K562 (cell line): ENCODE measurements at regions not wholly inside any gene's neighbourhood (a gene's known extent, or its start where the extent isn't known, plus 50 kb on each side); places are given as distances from the start of the nearest gene placed in this dataset.

Experiments used
- ATAC-seq: fragments of 200-7000 bp; cut with Tn5 transposase; 3 replicates; pipeline ENCODE4 v1.9.1; 2020; ENCODE audit warnings: moderate library complexity
- BruUV-seq: library from RNA; stranded (reverse); fragments of 400-500 nt; replicated peaks from 2 replicates; lab custom pipeline; 2021; lab: Mats Ljungman, UMichigan
- CTCF ChIA-PET: fragments of 300-600 bp; formaldehyde crosslinking; extraction: SDS; loops from one replicate; lab custom pipeline; 2021; ENCODE audit warnings: low intra/inter-chr PET ratio; lab: Yijun Ruan, JAX
- POLR2A ChIA-PET: fragments of 300-600, 350-650 bp; sonication (Branson Sonifier 250); formaldehyde crosslinking; extraction: SDS; loops from one replicate; lab custom pipeline; 2021; ENCODE audit warnings: antibody characterized with exemption, inconsistent platforms; lab: Yijun Ruan, JAX
- DNase-seq, 4 experiments: peaks; one replicate each; pipeline versions ENCODE4 v3.0.0 to v3.0.0-alpha.2; 2011 to 2018; ENCODE audit warnings: low spot score in 3 of 4, mixed read lengths in 3 of 4; ENCODE audit errors: extremely low read depth in 1 of 4
- FAIRE-seq: peaks from 2 replicates; lab custom pipeline; 2011; peaks lifted over from hg19 to GRCh38; lab: Jason Lieb, UNC
- H2AFZ ChIP-seq: 2 replicates; pipeline ENCODE4 v1.6.0; 2011; ENCODE audit warnings: low read depth, low read length, control low read depth, inconsistent platforms
- H3K27ac ChIP-seq: fragments of 200-600 bp; 3 replicates; pipeline ENCODE4 v1.8.0; 2011; ENCODE audit warnings: low read depth, mild to moderate bottlenecking, control low read depth, inconsistent platforms, low read length, moderate library complexity, mixed read lengths; ENCODE audit errors: extremely low read depth
- H3K27me3 ChIP-seq, 2 experiments: fragments of 300-600 bp in 1 of 2; 2 replicates in 1 of 2; 3 replicates in 1 of 2; pipeline versions ENCODE4 v1.6.0 to v1.8.0; 2011; ENCODE audit warnings: inconsistent platforms in 2 of 2, low read length in 2 of 2, mild to moderate bottlenecking in 1 of 2, mixed read lengths in 1 of 2, moderate library complexity in 1 of 2; ENCODE audit not compliant: control insufficient read depth in 2 of 2, insufficient read depth in 2 of 2
- H3K36me3 ChIP-seq: fragments of 300-600 bp; 3 replicates; pipeline ENCODE4 v1.8.0; 2011; ENCODE audit warnings: mild to moderate bottlenecking, low read length, inconsistent platforms; ENCODE audit not compliant: control insufficient read depth, insufficient read depth
- H3K4me1 ChIP-seq, 2 experiments: fragments of 200-600 bp in 1 of 2; replicated peaks in 1 of 2; 2 replicates in 1 of 2; 3 replicates in 1 of 2; pipeline versions ENCODE4 v1.5.1 to v1.8.0; 2011; ENCODE audit warnings: inconsistent platforms in 2 of 2, low read length in 2 of 2, mild to moderate bottlenecking in 1 of 2, mixed read lengths in 1 of 2, moderate library complexity in 1 of 2; ENCODE audit not compliant: control insufficient read depth in 2 of 2, insufficient read depth in 2 of 2
- H3K4me2 ChIP-seq: 2 replicates; pipeline ENCODE4 v1.6.1; 2011; ENCODE audit warnings: low read length, control low read depth, inconsistent platforms, mixed read lengths; ENCODE audit not compliant: insufficient read depth
- H3K4me3 ChIP-seq: fragments of 200-600 bp; sonication (generic), shearing (Covaris generic); 2 replicates; pipeline ENCODE4 v1.5.1; 2016; ENCODE audit warnings: control low read depth, inconsistent platforms
- H3K79me2 ChIP-seq: fragments of 200-600 bp; 3 replicates; pipeline ENCODE4 v1.8.0; 2011; ENCODE audit warnings: low read length, inconsistent platforms; ENCODE audit not compliant: control insufficient read depth, insufficient read depth
- H3K9ac ChIP-seq, 2 experiments: 2 replicates each; pipeline versions ENCODE4 v1.6.0 to v1.6.1; 2011; ENCODE audit warnings: low read depth in 2 of 2, low read length in 2 of 2, control low read depth in 1 of 2, inconsistent platforms in 1 of 2, mild to moderate bottlenecking in 1 of 2, mixed read lengths in 1 of 2; ENCODE audit not compliant: insufficient read depth in 1 of 2
- H3K9me1 ChIP-seq: one replicate; pipeline ENCODE4 v1.6.0; 2011; ENCODE audit warnings: inconsistent platforms, mild to moderate bottlenecking, low read length, moderate library complexity; ENCODE audit not compliant: control insufficient read depth, insufficient read depth
- H3K9me3 ChIP-seq: replicated peaks from 2 replicates; pipeline ENCODE4 v1.5.1; 2011; ENCODE audit warnings: low read depth, low read length, inconsistent platforms; ENCODE audit not compliant: control insufficient read depth, insufficient read depth
- H4K20me1 ChIP-seq: replicated peaks from 2 replicates; pipeline ENCODE4 v1.6.1; 2011; ENCODE audit warnings: low read length, inconsistent platforms, mixed read lengths; ENCODE audit not compliant: control insufficient read depth, insufficient read depth
- DLX4 ChIP-seq: fragments of 250-450 bp; sonication (Bioruptor Pico); IDR thresholded peaks from 2 replicates; pipeline ENCODE4 v1.6.1; 2021; ENCODE audit warnings: mild to moderate bottlenecking
- GABPB2 ChIP-seq: fragments of 250-450 bp; sonication (Bioruptor Pico); conservative IDR thresholded peaks from 2 replicates; pipeline ENCODE4 v1.5.1; 2021; ENCODE audit warnings: mild to moderate bottlenecking
- HMBOX1 ChIP-seq: sonication (generic); IDR thresholded peaks from 2 replicates; pipeline ENCODE4 v1.6.1; 2016
- MAFF ChIP-seq: IDR thresholded peaks from 2 replicates; pipeline ENCODE4 v1.6.1; 2012; ENCODE audit warnings: low read length, improper control_type of control experiment
- PYGO2 ChIP-seq: fragments of 450-650 bp; IDR thresholded peaks from 2 replicates; pipeline ENCODE4 v1.6.1; 2016; ENCODE audit warnings: mild to moderate bottlenecking, missing genetic modification characterization, moderate library complexity, missing compliant biosample characterization
- SIN3B ChIP-seq: fragments of 450-650 bp; IDR thresholded peaks from 2 replicates; pipeline ENCODE4 v1.6.1; 2017; ENCODE audit warnings: low read depth, mild to moderate bottlenecking, moderate library complexity
- TCF7L2 ChIP-seq: fragments of 150-350 bp; IDR thresholded peaks from 2 replicates; pipeline ENCODE4 v1.6.1; 2016; ENCODE audit warnings: low read depth, mild to moderate bottlenecking, low read length, moderate library complexity
- ZBTB34 ChIP-seq: fragments of 250-450 bp; sonication (Bioruptor Pico); IDR thresholded peaks from 2 replicates; pipeline ENCODE4 v1.8.0; 2021; ENCODE audit warnings: mild to moderate bottlenecking, moderate library complexity
- ZNF740 ChIP-seq, 3 experiments: fragments of 200-800 bp in 1 of 3; sonication (Bioruptor generic) in 1 of 3; sonication (generic) in 1 of 3; formaldehyde crosslinking in 1 of 3; IDR thresholded peaks; 2 replicates each; pipeline versions ENCODE4 v1.6.1 to v1.8.0; 2016 to 2022; ENCODE audit warnings: mild to moderate bottlenecking in 2 of 3, missing compliant biosample characterization in 2 of 3, missing genetic modification characterization in 2 of 3, missing genetic modification reagents in 1 of 3
- WGBS: fragments of 100-300 bp; shearing (Covaris generic); methylation state at CpG from one replicate; pipeline ENCODE4 v1.1.6; 2016; ENCODE audit warnings: low coverage, mixed read lengths; ENCODE audit not compliant: insufficient coverage; ENCODE audit errors: missing lambda C conversion rate; 5-methylcytosine and 5-hydroxymethylcytosine counted together
- in situ Hi-C: fragments of 300-500 bp; cut with MboI; formaldehyde crosslinking; loops from 4 replicates; pipeline ENCODE4 v1.15.0; 2018; ENCODE audit warnings: inconsistent platforms, mixed read lengths
- intact Hi-C: fragments of 100-400 bp; cut with micrococcal nuclease; formaldehyde crosslinking; loops from 2 replicates; pipeline ENCODE4 v1.14.2; 2022
- TF ChIP-seq, protein P1 (sequence below): fragments of 450-650 bp; formaldehyde crosslinking; IDR thresholded peaks from 2 replicates; pipeline ENCODE4 v1.4.0; 2022; ENCODE audit warnings: missing genetic modification characterization

- no peak for TF ChIP-seq GABPB2 (CRISPR knock-in tag)
- TF ChIP-seq HMBOX1 = no peak
- no peak for TF ChIP-seq SIN3B
- Histone ChIP-seq H3K36me3 (no peaks in the 10 kb centered on the region), H4K20me1 (no peaks in the 10 kb centered on the region), H3K4me1 (no peaks in the 10 kb centered on the region), H3K9me1 (no peaks in the 10 kb centered on the region), H3K27me3 (no peaks in the 10 kb centered on the region), H3K27ac (no peak overlapping the region), H3K4me2 (no peak overlapping the region), H3K79me2 (no peaks in the 10 kb centered on the region), H3K9me3 (no peaks in the 10 kb centered on the region), H3K9ac (no peak overlapping the region), H2AFZ (no peak overlapping the region), H3K4me3 (no peak overlapping the region)
- DNase-seq (no peak), ATAC-seq (no peak), FAIRE-seq (no peak)
- in situ Hi-C loops = no loop called here
- WGBS = 2% methylated on average over 3 of the region's 3 CpGs
- ChIA-PET CTCF (no interaction called here), POLR2A (no interaction called here)
- intact Hi-C loops = no loop called here
- BruUV-seq = no TSS peak
Observed at GRCh38 chr10:64306729-64307327, 785.6 kb downstream of the REEP3 start.

GRCh38 chr10:64312876-64313275 is 791.7 kb downstream of the REEP3 start:
- CTCF ChIA-PET = no interaction called here
- Histone ChIP-seq H3K9ac (no peak overlapping the region), H3K9me1 (no peaks in the 10 kb centered on the region), H3K9me3 (no peaks in the 10 kb centered on the region), H3K27me3 (no peaks in the 10 kb centered on the region), H2AFZ (no peak overlapping the region), H3K27ac (no peak overlapping the region), H3K79me2 (no peaks in the 10 kb centered on the region), H3K4me1 (no peaks in the 10 kb centered on the region), H4K20me1 (no peaks in the 10 kb centered on the region), H3K4me2 (no peak overlapping the region), H3K4me3 (no peak overlapping the region), H3K36me3 (no peaks in the 10 kb centered on the region)
- FAIRE-seq = no peak
- no TSS peak for BruUV-seq
- in situ Hi-C loops (no loop called here), intact Hi-C loops (no loop called here)
- WGBS = 0% methylated on average over 5 of the region's 5 CpGs
- DNase-seq = no peak
- no peak for ATAC-seq
- POLR2A ChIA-PET = no interaction called here
- TF ChIP-seq, protein P1, sequence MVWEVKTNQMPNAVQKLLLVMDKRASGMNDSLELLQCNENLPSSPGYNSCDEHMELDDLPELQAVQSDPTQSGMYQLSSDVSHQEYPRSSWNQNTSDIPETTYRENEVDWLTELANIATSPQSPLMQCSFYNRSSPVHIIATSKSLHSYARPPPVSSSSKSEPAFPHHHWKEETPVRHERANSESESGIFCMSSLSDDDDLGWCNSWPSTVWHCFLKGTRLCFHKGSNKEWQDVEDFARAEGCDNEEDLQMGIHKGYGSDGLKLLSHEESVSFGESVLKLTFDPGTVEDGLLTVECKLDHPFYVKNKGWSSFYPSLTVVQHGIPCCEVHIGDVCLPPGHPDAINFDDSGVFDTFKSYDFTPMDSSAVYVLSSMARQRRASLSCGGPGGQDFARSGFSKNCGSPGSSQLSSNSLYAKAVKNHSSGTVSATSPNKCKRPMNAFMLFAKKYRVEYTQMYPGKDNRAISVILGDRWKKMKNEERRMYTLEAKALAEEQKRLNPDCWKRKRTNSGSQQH (CRISPR knock-in tag) = no peak
- no peak for TF ChIP-seq TCF7L2
- no peak for TF ChIP-seq ZNF740 (CRISPR knock-in tag; IDR thresholded peaks at IDR 0.05)
- no peak for TF ChIP-seq ZNF740 (tag; IDR thresholded peaks at IDR 0.05)
- no peak for TF ChIP-seq DLX4 (CRISPR knock-in tag)
- TF ChIP-seq ZBTB34 (CRISPR knock-in tag) = no peak
- TF ChIP-seq PYGO2 (tag) = no peak
- no peak for TF ChIP-seq MAFF
